Occipital lobe (tissue), 1 donor: ENCODE measurements at regions not wholly inside any gene's neighbourhood (a gene's known extent, or its start where the extent isn't known, plus 50 kb on each side); places are given as distances from the start of the nearest gene placed in this dataset.

Source experiments
- DNase-seq: peaks from one replicate; lab custom pipeline; 2025; lab: John Stamatoyannopoulos, UW

DNA sequence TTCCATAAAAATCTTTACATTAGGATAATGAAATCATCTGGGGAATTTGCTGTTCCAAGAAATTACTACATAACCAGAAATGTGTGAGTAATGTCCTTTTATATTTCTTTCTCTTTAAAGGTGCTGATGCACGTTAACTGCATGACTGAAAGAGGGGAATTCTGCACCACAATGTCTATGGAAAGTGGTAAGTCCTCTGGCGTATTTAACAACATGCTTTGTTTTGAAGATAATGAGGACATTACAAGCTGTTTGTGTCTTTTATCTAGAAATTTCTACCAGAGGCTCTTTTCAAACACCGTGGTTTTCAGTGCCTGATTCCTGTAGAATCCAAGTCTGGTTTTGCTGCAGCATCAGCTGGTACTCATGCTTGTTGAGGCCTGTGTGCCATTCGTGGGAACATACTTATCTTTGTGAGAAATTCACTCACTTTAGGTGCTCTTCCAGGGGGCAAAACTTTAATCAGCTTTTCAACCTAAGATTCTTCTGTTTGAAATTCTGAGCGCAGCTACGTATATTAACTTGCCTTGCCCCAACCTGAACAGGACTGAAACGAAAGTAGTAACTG is 257.2 kb downstream of the PDHA2 start:
- DNase-seq: no peak

DNA sequence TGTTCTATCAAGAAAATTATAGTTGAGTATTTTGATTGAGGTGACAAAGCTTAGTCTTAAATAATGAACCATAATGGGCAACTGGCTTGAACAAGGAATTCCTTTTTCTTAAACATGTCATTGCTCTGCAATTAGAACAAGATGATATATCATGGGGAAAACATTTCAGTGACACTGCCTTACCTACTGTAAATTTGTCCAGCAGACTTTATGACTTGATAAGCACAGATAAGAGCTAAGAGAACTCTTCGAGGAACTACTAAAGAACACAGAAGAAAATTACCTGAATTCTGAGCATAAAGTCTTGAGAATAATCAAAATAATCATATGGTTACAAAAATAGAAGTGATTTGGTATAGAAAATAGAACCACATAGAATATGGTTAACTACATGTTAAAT is 257.8 kb downstream of the PDHA2 start:
- no peak for DNase-seq

DNA sequence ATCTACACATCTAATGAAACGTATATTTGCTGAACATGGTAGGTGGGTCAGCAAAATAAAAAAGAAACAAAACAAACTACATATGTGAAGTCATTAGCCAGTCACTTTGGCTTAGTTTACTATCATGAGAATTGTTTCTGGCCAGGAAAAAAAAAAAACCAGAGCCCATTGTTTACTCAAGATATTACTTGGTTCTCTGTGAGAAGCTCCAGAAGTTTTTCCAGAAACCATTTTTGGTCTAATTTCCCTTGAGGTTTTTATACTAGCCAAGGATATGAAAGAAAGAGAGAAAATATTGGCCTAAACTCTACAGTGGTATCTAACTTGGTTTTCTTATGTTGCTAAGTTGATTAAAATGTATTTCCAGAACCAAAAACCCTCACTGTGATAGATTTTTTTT is 259.1 kb downstream of the PDHA2 start:
- no peak for DNase-seq

DNA sequence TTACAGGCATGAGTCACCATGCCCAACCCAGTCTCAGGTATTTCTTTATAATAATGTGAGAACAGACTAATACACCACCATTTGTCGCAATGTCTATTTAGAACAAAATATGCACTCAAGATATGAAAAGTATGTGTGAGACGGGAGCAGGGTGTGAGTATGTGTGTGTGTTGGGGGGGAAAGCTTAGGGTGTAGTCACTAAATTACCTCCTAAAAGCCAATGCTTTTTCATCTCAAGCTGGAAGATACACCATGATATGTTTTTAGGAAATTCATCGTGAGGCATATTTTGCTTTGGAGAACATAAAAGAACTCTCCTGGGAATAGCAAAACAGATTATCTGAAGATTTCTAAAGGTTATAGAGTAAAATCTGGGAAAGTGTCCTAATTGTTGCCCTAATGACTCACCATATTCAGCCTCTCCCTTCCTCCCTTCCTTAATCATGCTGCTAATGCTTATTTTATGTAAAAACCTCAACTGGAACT is 262.7 kb downstream of the PDHA2 start:
- no peak for DNase-seq

DNA sequence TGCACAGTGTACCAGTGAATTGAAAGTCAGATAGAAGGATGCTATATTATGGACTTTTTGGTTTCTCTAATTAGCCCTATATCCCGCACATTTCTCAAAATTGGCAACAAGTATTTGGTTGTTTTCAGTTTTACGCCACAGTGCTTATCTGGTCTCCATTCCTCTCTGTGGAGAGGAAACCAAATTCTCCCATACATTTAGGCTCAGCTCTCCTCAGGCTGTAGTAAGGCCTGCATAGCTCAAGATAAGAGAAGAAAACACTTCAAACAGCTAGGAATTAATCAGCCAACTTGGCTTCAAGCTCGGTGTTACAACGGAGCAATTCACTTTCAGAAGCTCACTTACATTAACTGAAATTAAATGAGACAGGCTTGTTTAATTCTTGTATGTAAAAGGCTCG is 263.2 kb downstream of the PDHA2 start:
- DNase-seq: no peak

DNA sequence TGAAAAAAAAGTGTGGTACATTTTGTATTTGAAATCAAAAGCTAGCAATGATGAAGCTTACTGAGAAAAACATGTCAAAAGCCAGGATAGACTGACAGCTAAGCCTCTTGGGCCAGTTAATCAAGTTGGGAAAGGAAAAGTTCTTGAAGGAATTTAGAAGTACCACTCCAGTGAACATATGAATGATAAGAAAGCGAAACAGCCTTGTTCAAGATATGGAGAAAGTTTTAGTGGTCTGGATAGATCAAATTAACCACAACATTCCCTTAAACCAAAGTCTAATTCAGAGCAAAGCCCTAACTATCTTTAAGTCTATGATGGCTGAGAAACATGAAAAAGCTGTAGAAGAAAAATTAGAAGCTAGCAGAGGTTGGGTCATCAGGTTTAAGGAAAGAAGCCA is 268.3 kb downstream of the PDHA2 start:
- DNase-seq: no peak

DNA sequence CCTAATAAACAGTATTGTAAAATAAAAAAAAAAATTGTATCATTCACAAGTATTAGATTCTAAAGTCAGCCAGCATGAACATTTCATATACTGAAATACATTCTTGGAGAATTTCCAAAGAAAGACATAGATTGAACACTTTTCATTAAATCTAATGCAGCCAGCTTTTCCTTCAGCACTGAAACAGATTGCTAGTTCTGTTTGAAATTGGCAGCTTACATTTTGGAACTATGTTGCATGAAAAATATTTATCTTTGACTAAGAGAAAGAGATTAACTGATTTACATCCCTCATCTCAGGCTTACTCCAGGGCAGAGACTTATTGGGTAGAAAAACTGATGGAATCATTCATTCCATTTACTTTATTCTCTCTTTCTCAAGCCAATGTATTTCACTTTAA is 272.7 kb downstream of the PDHA2 start:
- no peak for DNase-seq

DNA sequence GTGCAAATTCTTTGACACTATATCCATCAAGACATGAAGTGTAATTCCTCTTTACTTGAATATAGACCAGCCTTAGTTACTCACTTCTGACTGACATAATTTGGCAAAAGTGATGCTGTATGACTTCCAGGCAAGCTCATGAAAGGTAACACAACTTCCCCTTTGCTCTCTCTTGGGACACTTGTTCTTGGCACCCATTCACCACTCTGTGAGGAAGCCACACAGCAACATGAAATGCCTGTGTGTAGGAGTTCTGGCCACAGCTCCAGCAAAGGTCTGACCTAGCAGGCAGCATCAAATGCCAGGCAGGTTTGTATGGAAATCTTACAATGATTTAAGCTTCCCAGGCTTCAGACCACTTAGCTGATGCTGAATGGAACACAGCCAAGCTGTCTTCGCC is 280.3 kb downstream of the PDHA2 start:
- no peak for DNase-seq

DNA sequence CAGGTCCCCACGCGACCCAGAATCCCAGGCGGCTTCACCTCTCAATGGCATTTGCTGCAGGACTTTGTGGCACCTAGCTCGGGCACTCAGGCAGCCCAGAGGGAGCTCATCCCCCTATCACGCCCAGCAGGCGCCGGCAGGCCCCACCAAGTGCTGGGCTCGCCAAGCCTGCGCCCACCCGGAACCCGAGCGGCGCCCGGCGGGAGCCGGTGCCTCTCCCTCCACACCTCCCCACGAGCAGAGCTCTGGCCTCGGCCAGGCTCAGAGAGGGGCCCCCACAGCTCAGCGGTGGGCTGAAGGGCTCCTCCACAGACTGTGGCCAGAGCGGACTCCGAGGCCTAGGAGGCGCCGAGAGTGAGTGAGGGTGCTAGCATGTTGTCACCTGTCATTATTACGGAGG is 286.3 kb downstream of the PDHA2 start:
- DNase-seq: no peak

DNA sequence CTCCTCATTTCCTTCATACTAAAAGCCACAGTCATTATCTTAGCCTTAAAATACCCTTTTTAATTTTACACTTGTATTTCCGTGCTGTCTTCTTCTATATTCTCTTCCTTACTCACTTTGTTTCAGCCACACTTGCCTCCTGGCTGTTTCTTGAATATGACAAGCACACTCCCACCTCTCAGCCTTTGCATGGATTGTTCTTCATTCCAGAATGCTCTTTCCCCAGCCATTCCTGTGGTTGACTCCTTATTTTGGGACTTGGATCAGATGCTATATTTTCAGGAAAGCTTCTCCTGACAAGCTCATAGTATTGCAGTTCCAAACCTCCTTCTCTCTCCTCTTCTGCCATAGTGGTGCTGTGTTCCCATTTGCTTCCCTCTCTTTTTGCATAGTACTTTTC is 291.3 kb downstream of the PDHA2 start:
- no peak for DNase-seq

DNA sequence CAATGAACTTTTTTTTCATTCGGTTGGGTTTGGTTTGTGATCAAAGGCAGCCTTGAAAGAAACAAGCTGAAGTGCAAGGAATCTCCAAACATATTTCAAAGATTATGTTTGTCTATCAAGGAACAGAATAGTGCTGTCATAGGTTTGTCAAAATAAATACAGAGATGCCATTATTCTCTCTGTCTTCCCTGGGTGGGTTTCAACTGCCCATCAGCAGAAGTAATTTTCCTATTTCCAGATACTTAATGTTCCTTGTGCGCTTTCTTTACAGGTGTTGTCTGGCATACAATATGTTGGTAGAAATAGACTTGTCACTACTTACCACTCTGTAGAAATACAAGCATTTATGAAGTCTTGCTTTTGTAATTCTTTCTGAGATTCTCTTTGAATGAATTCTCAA is 294.9 kb downstream of the PDHA2 start:
- DNase-seq: no peak

DNA sequence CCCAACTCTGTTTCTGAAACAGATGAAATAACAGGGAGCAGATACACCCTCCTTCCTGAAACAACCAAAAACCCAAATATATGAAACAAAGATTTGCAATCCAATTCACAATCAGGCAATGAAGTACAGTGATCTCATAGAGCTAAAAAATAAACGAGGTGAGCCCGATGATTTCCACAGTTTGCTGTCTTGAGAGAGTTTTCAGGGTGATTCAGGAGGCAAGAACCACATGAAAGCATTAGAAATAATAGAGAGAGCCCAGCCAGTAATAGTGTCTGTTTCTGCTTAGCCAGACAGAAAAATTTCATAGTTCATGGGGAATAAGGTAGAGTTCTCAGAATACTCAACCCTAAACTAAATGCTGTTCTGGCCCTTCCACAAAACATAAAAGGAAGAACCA is 296.2 kb downstream of the PDHA2 start:
- no peak for DNase-seq

DNA sequence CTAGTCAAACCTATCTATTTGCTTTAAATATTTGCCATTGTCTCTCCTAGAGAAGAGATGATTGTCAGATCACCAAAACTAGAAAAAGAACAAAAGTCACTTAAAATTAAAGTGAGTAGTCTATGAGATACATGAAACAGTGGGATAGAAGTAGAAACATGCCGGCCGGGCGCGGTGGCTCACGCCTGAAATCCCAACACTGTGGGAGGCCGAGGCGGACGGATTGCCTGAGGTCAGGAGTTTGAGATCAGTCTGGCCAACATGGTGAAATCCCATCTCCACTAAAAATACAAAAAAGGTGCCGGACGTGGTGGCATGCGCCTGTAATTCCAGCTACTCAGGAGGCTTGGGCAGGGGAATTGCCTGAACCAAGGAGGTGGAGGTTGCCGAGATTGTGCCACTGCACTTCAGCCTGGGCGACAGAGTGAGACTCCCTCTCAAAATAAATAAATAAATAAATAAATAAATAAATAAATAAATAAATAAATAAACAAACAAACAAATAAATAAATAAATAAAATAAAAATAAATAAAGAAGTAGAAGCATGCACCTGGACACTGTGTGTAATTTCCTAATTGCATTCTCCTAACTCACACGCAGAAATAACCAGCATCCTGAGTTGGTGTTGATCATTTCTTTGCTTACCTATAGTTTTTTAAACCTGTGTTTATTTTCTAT is 299.5 kb downstream of the PDHA2 start:
- no peak for DNase-seq

DNA sequence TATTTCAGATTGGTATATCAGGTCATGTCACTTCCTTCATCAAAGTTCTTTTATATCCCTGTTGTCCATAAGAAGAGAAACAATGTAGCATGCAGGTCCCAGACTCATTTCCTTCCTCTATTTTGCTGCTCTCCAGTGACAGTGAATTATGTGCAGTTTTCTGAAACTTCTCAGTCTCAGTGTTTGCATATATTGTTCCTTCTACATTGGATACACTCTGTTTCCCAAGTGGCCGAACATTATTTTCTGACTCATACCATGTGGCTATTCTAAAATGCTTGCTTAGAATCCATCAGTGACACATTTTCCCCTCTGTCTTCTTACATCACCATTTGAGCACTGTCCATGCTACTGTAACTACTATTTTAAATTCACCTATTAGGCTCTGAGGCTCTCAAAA is 305.7 kb downstream of the PDHA2 start:
- DNase-seq: no peak

DNA sequence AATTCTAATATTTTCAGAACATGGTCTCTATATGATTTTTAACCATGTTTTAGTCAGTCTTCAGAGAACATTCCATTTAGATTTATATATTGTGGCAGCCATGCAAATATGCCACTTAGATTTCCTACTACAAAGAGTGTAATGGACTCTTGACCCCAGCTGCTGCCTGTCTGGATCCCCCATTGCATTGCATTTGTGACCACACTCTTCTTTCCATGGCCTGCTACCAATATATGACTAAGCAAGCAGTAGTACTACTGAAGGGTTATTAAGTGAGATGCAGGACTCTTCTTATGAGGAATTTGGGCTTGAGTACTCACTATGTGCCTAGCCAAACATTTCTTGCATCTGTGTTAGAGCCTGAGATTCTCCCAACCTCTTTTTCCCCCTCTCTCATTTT is 306.8 kb downstream of the PDHA2 start:
- no peak for DNase-seq

DNA sequence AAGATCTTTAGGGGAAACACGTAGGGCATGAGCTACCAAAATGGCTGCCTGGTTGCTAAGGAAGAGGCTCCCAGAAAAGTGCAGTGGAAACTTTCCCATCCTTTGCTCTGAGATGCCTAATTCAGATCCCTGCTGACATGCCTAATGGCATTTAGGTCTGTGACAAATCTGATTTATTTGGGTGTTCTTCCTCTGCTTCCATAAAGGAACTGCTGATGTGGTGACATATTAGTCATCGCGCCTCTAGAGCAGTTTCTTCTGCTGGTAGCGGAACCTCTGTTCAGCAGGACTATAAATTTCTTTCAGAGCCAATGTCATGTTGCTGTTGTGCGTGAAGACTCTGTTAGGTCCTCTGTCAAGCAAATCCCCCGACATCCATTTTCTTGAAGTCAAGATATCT is 310.0 kb downstream of the PDHA2 start:
- DNase-seq: no peak

DNA sequence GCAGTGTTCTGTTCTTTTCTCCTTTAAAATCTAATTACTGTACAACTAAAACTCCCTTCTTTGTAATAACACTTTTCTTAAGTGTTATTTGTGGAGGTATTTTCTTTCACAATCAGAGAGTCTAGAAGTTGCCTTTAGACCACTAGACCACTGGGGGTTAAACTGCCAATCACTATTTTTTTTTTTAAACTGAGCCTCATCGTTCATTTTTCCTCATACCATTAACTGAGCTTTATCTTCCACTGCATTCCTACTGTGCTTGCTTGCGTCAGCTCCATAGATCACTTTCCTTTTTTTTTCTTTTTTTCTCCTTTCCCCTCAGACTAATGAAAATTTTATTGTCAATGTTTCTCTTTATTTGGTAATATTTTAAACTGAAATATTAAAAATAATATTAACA is 310.6 kb downstream of the PDHA2 start:
- DNase-seq: no peak

DNA sequence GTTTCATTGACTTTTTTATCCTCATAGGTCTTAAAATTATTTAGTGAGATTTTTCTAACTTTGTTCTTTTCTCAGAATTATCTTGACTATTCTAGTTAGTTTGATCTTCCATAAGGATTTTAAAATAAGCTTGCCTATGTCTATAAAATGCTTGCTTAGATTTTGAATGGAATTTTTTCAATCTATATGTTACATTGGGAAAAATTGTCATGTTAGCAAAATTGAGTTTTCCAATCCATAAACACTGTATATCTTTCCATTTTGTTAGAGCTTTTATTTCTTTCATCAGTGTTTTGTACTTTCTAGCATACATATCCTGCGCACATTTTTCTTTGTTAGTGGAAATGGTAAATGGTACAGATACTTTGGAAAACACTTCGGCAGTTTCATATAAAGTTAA is 312.9 kb downstream of the PDHA2 start:
- DNase-seq: no peak

DNA sequence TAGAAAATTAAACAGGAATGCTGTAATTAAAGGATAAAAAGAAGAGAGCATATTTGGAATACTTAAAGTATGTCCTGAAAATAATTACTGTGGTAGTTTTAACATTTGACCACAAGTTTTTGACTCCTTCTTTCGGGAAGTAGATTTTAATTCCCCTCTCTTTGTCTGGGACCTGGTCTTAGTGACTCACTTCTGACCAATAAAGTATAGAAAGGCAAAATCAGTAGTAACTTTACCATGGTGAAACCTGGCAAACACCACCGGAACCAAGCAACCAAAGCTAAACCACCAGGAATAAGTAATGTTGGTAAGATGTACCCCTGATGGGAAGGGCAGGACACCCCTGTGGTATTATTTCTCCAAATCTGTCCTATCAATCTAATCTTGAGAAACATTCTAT is 314.8 kb downstream of the PDHA2 start:
- no peak for DNase-seq

DNA sequence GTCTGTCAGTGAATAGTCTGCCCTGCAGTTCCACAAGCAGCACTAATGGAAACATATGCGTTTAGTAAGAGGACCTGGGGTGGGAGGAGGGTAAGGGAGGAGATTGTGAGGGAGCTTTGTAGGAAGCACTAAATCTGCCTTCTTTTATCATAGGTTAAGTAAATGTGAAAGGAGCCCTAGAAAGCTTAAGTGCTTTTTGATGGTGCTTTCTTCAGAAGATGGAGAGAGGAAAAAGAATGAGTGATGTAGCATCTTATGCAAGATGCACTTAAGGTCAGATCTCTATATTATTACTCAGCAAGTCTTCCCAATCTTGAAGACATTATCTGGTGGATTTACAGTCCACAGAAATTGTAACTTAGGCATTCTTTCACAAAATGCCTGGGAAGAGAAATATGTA is 322.7 kb downstream of the PDHA2 start:
- no peak for DNase-seq

DNA sequence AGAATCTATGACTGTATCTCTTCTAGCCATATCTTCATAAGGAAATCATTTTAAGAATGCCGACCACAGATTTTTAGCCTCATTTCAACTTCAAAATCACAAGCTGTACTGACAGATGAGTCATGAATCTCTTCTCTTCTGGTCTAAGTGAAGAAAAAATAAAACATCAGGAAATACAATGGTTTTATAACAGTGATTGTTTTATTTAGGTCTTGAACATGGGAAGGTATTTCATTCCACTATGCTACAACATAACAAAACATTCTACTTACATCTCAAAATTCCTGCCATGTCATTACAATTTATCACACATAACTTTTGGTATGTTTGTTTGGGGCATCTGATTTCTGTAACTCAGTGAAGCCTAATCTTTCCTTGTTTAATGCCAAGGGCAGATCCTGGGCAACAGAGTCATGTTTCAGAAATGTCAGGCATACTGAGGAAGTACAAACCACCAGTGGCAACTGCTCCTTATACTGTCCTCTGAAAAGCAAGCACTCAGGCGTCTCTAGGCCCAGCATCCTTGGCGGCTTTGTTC is 325.0 kb downstream of the PDHA2 start:
- DNase-seq: no peak

DNA sequence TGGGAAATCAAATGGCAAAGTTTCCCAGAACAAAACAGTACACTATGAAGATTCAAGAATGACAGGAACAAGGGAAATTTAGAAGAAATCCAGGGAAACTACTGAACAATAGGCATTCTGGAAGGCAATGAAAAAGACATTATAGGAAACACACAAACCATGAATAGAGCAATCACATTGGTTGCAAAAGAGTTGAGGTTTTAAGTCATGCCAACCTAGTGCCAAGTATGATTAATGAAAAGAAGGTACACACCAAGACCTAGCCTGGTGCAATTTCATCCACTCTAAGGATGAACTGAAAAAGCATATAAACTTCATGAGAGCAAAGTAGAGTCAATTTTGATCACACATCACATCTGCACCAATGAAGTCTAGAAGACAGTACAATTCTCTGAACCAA is 326.9 kb downstream of the PDHA2 start:
- DNase-seq: no peak

DNA sequence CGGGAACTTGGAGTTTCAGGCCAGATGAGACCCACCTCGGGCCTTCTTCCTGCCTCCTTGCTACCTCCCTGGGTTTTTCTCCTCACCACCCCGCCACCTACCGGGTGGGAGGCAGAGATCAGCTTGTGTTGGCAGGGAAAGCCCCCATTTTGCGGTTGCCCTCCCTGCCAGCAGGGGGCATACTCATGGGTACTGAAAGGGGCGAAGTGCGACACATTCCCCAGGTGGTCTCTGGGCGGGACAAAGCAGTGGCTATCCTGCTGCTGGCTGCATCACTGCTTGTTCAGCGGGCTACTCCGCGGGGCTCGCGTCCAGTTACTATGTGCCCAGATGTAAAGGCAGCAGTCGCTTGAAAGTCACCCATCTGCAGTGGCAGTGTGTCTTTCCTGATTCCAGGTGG is 330.3 kb downstream of the PDHA2 start:
- DNase-seq: no peak

DNA sequence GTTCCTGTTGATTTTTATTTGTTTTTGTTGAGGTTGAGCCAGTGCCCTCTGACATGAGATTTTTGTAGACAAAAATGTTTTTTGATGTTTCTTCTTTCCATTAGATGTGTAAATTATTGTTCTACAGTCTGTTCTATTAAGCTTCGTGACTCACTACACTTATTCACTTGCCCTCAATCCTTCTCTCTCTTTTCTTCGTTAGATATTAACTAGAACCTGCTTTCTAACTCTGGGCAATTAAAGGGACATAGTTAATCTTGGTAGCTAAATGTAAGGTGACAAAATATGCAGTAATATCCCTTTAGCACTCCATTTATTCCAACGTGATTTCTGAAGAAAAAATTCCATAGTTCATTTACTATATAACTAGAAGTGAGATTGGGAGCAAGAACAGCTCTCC is 333.9 kb downstream of the PDHA2 start:
- no peak for DNase-seq
